ENCODE measurements at regions not wholly inside any gene's neighbourhood (a gene's known extent, or its start where the extent isn't known, plus 50 kb on each side); places are given as distances from the start of the nearest gene placed in this dataset.

GRCh38 chr4:122047456-122048425 is 95.9 kb upstream of the TRPC3 start:
- no peak overlapping the region for H3K4me2 ChIP-seq (ENCODE audit: low read length)
- TF ChIP-seq EZH2phosphoT487 (IDR thresholded peaks at IDR 0.05; ENCODE audit: low read depth) = no peak
- no peak for TF ChIP-seq CTCF (IDR thresholded peaks at IDR 0.05; ENCODE audit: low read depth, low read length)
- H3K27ac ChIP-seq (ENCODE audit: low read length) = no peak overlapping the region
- H2AFZ ChIP-seq (ENCODE audit: low read depth, low read length) = no peak overlapping the region
- no peaks in the 10 kb centered on the region for H3K27me3 ChIP-seq (ENCODE audit: low read depth, low read length)
- no peak overlapping the region for H3K9ac ChIP-seq (ENCODE audit: low read length)
- no peaks in the 10 kb centered on the region for H3K9me3 ChIP-seq (ENCODE audit: insufficient read depth, low read length)
- H3K36me3 ChIP-seq (replicated peaks; ENCODE audit: low read depth, low read length) = no peaks in the 10 kb centered on the region
- no peak overlapping the region for H3K4me3 ChIP-seq (ENCODE audit: low read length)
- H3K79me2 ChIP-seq (ENCODE audit: low read length) = no peaks in the 10 kb centered on the region
- H3K4me1 ChIP-seq (ENCODE audit: low read length) = no peaks in the 10 kb centered on the region
- H4K20me1 ChIP-seq (ENCODE audit: insufficient read depth, low read length) = no peaks in the 10 kb centered on the region

DNA sequence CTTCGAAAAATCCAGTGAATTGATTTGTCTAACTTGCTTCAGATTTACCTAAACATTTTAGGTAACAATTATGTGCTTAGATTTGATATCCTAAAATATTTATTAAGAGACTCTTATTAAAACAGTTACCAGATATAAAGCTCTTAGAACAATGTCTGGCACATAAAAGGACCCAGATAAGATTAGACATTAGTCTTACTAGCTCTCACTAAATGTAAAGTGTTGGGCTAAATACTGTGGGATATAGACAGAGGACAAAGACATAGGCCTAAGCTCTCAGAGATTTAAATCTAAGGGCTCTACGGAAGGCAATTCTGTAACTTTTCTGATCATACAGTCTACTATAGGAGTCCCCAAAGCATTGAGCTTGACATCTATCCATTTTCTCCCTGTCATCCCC is 94.4 kb upstream of the TRPC3 start:
- Histone ChIP-seq H3K36me3 (replicated peaks; ENCODE audit: low read depth, low read length) (no peaks in the 10 kb centered on the region), H3K27ac (ENCODE audit: low read length) (no peak overlapping the region), H4K20me1 (ENCODE audit: insufficient read depth, low read length) (no peaks in the 10 kb centered on the region), H2AFZ (ENCODE audit: low read depth, low read length) (no peak overlapping the region), H3K79me2 (ENCODE audit: low read length) (no peaks in the 10 kb centered on the region), H3K9me3 (ENCODE audit: insufficient read depth, low read length) (no peaks in the 10 kb centered on the region), H3K4me1 (ENCODE audit: low read length) (no peaks in the 10 kb centered on the region), H3K4me2 (ENCODE audit: low read length) (no peak overlapping the region), H3K4me3 (ENCODE audit: low read length) (no peak overlapping the region), H3K27me3 (ENCODE audit: low read depth, low read length) (no peaks in the 10 kb centered on the region), H3K9ac (ENCODE audit: low read length) (no peak overlapping the region)
- TF ChIP-seq EZH2phosphoT487 (IDR thresholded peaks at IDR 0.05; ENCODE audit: low read depth) = no peak
- no peak for TF ChIP-seq CTCF (IDR thresholded peaks at IDR 0.05; ENCODE audit: low read depth, low read length)

GRCh38 chr4:122045533-122045932 is 93.7 kb upstream of the TRPC3 start:
- Histone ChIP-seq H3K4me1 (ENCODE audit: low read length) (no peaks in the 10 kb centered on the region), H3K27ac (ENCODE audit: low read length) (no peak overlapping the region), H3K9me3 (ENCODE audit: insufficient read depth, low read length) (no peaks in the 10 kb centered on the region), H3K79me2 (ENCODE audit: low read length) (no peaks in the 10 kb centered on the region), H3K4me2 (ENCODE audit: low read length) (no peak overlapping the region), H3K36me3 (replicated peaks; ENCODE audit: low read depth, low read length) (no peaks in the 10 kb centered on the region), H3K27me3 (ENCODE audit: low read depth, low read length) (no peaks in the 10 kb centered on the region), H4K20me1 (ENCODE audit: insufficient read depth, low read length) (no peaks in the 10 kb centered on the region), H3K4me3 (ENCODE audit: low read length) (no peak overlapping the region), H2AFZ (ENCODE audit: low read depth, low read length) (no peak overlapping the region), H3K9ac (ENCODE audit: low read length) (no peak overlapping the region)
- no peak for TF ChIP-seq EZH2phosphoT487 (IDR thresholded peaks at IDR 0.05; ENCODE audit: low read depth)
- no peak for TF ChIP-seq CTCF (IDR thresholded peaks at IDR 0.05; ENCODE audit: low read depth, low read length)

GRCh38 chr4:122044501-122044900 is 92.6 kb upstream of the TRPC3 start:
- no peaks in the 10 kb centered on the region for H3K4me1 ChIP-seq (ENCODE audit: low read length)
- no peaks in the 10 kb centered on the region for H3K9me3 ChIP-seq (ENCODE audit: insufficient read depth, low read length)
- H3K4me3 ChIP-seq (ENCODE audit: low read length) = no peak overlapping the region
- H3K9ac ChIP-seq (ENCODE audit: low read length) = no peak overlapping the region
- H2AFZ ChIP-seq (ENCODE audit: low read depth, low read length) = no peak overlapping the region
- no peak overlapping the region for H3K4me2 ChIP-seq (ENCODE audit: low read length)
- H4K20me1 ChIP-seq (ENCODE audit: insufficient read depth, low read length) = no peaks in the 10 kb centered on the region
- H3K79me2 ChIP-seq (ENCODE audit: low read length) = no peaks in the 10 kb centered on the region
- no peak overlapping the region for H3K27ac ChIP-seq (ENCODE audit: low read length)
- H3K27me3 ChIP-seq (ENCODE audit: low read depth, low read length) = no peaks in the 10 kb centered on the region
- TF ChIP-seq CTCF (IDR thresholded peaks at IDR 0.05; ENCODE audit: low read depth, low read length) = no peak
- TF ChIP-seq EZH2phosphoT487 (IDR thresholded peaks at IDR 0.05; ENCODE audit: low read depth) = no peak
- H3K36me3 ChIP-seq (replicated peaks; ENCODE audit: low read depth, low read length) = no peaks in the 10 kb centered on the region
